Fibroblast of skin of left biceps (primary cell): ENCODE measurements at regions not wholly inside any gene's neighbourhood (a gene's known extent, or its start where the extent isn't known, plus 50 kb on each side); places are given as distances from the start of the nearest gene placed in this dataset.
"Not testable (repeated sequence)": the region's sequence is repeated elsewhere in the genome, so short reads cannot be mapped to it uniquely, and the experiment has no call there.

Source experiments
- DNase-seq, 2 experiments: peaks; one replicate each; pipeline ENCODE4 v3.0.0-alpha.2; 2013; ENCODE audit warnings: low read depth in 2 of 2

DNA sequence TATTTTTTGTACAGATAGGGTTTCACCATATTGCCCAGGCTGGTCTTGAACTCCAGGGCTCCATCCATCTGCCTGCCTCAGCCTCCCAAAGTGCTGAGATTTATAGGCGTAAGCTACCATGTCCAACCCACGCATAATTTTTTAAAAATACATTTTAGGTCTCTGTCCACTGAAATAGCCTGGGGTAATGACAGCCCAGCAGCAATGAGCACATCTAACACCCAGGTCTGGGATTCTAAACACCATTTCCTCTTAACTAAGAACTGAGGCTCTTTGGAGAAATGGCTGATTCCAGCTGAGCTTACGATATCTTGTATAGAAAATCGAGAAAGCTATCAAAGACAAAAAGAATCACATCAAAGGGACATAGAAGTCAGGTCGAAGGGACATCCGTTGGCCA is 245.3 kb downstream of the PARN start:
- DNase-seq: no peak

DNA sequence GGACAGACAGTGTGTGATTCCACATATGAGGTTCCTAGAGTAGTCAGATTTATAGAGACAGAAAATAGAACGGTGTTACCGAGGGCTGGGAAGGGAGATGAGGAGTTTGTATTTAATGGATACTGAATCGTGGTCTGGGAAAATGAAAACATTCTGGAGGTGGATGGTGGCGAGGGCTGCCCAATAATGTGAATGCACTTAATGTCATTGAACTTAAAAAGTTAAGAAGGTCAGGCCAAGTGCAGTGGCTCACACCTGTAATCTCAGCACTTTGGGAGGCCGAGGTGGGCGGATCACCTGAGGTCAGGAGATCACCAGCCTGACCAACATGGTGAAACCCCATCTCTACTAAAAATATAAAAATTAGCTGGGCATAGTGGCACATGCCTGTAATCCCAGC is 246.2 kb downstream of the PARN start:
- not testable (repeated sequence) for DNase-seq

DNA sequence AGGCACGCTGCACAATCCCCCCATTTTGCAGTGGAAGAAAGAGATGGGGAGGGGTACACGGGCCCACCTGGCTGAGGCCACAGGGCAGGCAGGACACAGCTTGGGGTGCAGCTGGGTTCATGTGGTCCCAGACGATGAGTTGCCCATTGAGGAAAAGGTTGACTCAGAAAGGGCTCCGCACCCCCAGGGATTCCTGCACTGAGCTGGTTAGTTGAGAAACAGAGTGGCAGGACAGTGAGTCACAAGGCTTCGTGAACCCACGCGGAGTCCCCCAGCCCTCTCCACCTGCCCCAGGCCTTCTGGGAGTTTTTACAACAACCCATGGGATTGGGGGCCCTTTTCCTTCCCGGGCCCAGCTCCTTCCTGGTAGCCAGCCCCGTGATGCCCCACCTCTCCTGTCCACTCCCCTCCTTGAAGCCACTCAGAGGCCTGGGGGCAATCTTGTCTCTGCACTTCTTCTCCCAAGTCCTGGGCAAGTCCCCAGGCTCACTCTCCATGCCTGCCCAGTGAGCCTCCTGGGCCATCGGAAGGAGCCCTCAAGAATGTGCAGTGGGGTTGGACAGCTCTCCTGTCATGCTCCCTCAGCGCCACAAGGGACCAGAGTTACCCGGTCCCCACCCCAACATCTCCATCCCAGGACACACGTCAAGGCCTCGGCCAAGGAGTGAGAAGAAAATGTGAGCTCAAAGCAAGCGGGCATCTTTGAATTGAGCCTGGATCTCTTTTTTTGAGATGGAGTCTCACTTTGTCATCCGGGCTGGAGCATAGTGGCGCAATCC is 251.2 kb downstream of the PARN start:
- DNase-seq: no peak

DNA sequence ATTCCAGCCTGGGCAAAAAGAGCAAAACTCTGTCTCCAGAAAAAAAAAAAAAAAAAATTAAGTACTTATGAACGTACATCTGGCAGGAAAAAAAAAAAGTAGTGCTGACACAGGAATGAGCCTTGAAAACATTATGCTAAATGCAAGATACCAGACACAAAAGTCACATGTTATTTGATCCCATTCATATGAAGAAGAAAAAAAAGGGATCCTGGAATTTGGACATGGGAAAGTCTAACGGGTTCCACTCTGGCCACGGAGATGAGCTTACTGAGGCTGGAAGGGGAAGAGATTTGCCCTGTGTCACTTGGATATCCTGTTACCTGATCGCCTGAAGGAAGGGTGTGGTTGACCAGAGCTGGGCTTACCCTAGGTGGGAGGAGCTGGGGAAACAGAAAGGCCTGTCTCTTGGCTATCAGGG is 251.9 kb downstream of the PARN start:
- DNase-seq: peak; percentile 80 to 86

DNA sequence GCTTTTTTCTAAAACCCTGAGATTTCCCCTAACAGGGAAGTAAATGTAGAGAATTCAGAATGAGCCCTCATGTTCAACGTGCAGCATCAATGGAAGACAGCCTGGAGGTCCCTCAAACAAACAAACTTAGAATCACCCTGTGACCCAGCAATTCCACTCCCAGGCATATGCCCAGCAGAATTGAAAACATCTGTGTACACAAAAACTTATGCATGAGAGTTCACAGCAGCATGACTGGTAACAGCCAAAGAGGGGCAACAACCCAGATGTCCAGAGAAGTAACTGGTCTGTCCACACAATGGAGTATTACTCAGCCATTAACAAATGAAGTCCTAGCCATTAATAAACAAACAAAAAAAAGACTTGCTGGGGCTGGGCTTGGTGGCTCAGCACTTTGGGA is 252.7 kb downstream of the PARN start:
- DNase-seq: no peak

DNA sequence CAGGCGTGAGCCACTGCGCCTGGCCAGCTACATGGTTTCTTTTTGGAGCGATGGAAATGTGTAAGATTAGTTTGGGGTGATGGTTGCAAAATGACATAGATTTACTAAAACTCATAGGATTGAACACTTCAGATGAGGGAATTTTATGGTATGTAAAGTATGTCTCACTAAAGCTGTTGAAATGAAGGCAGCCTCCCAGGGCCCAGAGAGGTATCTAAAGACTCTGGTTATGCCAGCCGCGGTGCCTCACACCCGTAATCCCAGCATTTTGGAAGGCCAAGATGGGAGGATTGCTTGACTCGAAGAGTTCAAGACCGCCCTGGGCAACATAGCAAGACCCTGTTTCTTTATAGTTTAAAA is 254.9 kb downstream of the PARN start:
- DNase-seq: peak; percentile 61 to 63

DNA sequence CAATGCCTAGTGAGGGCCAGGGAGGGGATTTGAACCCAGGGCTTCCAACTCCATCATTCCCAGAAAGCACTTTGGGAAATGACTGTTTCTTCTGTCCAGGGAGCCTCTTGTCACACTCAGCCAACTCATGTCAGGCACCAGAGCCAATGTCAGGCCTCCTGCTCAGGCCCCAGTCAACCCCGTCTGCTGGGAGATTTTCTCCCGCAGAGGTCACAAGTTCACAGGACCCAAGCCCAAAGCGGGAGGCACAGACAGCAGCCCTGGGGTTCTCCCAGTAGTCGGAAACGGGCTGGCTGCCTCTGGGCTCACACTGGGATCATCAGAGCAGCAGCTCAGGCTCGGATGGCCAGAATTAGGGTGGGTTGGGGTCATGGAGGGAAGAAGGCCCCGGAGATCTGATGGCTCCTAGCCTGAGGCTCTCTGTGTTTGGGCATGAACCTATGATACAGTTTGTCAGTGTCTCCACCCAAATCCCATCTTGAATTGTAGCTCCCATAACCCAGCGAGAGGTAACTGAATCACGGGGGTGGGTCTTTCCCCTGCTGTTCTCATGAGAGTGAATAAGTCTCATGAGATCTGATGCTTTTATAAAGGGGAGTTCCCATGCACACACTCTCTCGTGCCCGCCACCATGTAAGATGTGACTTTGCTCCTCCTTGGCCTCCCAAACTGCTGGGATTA is 255.5 kb downstream of the PARN start:
- no peak for DNase-seq

DNA sequence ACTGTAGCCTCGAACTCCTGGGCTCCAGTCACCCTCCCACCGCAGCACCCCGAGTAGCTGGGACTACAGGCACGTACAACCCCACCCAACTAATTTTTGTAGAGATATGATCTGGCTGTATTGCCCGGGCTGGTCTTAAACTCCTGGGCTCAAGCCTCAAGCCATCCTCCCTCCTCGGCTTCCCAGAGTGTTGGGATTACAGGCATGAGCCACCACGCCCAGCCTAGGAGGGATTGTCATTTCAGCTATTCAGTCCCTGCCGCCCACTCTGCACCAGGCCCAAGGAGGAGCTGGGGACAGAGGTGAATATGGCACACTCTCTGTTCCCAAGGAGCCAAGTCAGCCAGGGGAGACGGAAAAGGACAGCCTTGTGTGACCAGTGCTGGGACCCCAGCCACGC is 256.2 kb downstream of the PARN start:
- DNase-seq: no peak

DNA sequence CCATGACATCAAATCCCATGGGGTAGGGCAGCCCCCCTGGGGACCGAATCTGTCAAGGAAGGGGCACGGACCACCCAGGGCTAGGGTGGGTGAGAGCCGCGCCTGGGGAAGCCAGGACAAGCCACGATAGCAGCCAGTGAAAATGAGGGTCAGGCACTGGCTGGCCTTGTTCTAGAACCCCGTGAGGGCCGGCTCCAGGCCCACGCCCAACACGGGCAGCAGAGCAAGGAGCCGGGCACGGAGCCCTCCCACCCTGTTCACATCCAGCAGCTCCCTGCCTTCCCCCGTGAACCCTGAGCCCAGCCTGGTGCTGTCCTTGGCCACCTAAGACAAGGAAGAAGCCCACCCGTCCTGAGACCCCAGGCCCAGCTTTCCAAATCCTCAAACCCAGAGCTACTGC is 256.7 kb downstream of the PARN start:
- no peak for DNase-seq

DNA sequence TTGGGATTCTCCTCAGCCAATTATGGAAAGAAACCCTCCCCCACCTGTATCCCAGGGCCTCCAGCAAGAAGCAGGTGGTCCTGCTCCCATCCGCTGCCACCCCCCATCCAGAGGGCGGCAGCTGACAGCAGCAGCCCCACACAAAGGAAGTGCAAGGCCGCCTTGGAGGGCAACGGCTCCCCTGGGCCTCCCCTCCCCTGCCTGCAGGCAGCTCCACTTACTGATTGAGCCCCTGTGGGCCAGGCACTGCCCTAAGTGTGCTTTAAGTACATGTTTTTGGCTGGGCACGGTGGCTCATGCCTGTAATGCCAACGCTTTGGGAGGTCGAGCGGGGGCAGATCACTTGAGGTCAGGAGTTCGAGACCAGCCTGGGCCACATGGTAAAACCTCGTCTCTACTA is 257.6 kb downstream of the PARN start:
- no peak for DNase-seq

DNA sequence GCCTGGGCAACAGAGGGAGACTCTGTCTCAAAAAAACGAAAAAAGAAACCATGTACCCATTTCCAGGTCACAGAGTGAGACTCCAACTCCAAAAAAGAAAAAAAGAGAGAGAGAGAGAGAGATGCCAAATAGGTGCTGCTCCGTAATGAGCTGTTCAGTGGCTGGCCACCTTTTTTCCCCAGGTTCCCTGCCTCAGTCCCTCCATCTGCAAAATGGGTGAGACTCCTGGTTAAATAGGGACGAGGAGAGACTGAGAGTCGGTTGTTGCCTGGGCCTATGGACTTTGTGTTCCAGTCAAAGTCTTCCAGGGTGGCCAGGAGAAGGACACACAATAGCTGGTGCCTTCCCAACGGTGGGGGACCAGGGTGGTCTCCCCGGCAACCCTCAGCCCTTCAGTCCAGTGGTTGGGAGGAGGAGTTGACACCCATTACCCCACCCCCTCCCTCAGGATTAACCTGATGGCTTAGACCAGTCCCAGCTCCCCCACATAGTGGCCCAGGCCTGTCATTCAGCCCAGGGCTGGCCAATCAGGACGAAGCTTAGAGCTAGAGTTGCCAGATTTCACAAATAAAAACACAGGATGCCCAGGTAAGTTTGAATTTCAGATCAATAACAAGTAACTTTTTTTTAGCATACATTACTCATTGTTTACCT is 258.2 kb downstream of the PARN start:
- no peak for DNase-seq

DNA sequence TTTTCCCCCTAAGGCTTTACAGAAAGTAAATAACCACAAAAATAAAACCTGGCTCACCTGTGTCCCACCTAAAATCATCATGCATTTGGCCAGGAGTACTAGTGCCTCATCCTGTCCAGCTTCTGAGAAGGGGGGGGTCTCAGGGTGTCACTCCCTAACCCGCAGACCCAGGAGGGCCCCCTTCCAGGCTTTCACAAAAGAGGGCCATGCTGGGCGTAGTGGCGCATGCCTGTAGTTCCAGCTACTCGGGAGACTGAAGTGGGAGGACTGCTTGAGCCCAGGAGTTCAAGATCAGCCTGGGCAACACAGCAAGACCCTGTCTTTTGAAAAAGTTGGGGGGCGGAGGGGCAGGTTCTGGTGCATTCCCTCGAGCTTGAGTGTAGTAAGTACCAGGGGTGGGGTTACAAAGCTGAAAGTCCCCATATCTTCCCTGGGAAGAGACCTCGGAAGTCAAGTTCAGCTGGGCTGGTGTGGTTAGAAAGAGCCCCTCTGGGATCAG is 259.3 kb downstream of the PARN start:
- DNase-seq: no peak

DNA sequence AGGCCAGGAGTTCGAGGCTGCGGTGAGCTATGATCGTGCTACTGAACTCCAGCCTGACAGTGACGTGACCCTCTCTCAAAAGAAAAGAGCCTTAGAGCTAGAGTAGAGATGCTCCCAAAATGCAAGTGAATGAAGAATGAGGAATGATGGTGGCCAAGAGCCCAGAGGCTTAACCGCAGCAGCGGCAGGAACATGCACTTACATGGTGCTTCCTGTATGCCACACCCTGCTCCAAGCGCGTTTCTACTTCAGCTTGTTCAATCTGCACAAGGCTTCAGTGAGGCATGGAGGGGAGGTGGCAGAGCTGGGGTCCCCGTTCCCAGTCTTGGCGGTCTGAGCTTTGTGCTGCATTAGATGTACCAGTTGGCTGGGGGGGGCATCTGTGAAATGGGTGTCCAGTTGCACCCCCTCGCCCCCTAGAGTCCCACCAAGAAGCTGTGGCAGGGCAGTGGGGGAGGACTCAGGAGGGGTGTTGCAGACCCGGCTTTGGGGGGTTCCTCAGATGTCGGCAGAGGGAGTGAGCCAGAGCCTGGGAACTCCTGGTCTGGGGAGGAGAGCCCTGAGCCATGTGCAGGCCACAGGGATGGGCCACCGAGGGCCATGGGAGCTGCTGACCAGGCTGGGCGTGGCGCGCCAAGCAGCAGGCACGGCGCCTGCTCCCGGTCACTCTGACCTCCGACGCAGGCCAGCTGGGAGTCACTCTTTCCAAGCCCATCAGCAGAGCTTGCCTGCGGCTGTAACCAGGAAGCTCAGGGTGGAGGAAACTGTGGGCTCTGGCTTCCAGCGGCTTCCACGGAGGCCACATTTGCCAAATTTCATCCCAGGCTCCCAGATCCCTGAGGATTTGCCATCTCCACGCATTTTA is 260.1 kb downstream of the PARN start:
- no peak for DNase-seq

DNA sequence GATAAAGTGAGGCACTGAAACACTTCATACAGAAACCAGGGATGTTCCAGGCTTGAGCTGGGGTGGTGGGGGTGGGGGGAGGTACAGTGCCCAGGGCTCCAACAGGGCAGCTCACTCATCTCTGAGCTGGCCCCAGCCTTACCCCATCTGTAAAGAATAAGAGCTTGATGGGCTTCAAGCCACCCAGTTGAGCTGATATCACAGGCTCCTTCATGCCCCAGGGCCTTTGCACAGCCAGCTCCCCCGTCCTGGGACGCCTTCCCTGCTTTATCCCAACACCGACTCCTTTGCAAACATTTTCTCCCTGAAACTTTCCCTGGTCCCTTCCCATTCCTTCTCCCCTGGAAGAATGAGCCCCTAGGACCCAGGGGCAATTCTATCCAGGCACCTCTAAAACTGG is 261.7 kb downstream of the PARN start:
- no peak for DNase-seq

DNA sequence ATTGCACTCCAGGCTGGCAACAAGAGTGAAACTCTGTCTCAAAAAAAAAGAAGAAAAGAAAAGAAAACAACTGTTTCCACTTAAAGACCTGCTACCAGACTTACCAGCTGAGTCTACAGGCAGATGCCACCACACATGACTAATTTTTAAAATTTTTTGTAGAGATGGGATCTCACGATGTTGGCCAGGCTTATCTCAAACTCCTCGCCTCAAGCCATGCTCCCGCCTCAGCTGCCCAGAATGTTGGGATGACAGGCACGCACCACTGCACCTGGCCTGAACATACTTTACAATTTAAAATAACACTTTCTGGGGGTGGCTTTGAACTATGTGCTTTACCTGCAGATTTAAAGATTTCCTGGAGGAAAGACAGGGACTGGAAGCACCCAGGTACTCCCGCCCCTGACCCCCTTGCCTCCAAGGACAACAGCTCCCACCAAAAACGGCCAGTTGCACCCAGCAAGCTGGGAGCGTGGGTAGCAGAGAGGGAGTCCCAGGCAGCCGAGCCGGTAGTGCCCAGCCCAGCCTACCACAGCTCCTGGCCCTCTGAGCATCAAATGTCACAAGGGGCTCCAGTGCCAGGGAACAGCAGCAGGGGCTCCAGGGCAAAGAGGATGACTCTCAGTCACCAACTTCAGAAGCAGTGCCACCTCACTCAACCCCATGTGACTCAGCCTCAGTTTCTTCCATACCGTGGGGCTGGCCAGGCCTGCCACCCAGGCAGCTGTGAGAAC is 262.9 kb downstream of the PARN start:
- no peak for DNase-seq

DNA sequence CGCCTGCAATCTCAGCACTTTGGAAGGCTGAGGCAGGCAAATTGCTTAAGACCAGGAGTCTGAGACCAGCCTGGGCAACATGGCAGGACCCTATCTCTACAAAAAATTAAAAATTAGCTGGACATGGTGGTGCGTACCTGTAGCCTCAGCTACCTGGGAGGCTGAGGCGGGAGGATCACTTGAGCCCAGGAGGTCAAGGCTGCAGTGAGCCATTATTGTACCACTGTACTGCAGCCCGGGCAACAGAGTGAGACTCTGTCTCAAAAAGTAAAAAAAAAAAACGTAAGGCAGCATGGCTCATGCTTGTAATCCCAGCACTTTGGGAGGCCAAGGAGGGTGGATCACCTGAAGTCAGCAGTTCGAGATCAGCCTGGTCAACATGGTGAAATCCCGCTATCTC is 263.6 kb downstream of the PARN start:
- DNase-seq: no peak

DNA sequence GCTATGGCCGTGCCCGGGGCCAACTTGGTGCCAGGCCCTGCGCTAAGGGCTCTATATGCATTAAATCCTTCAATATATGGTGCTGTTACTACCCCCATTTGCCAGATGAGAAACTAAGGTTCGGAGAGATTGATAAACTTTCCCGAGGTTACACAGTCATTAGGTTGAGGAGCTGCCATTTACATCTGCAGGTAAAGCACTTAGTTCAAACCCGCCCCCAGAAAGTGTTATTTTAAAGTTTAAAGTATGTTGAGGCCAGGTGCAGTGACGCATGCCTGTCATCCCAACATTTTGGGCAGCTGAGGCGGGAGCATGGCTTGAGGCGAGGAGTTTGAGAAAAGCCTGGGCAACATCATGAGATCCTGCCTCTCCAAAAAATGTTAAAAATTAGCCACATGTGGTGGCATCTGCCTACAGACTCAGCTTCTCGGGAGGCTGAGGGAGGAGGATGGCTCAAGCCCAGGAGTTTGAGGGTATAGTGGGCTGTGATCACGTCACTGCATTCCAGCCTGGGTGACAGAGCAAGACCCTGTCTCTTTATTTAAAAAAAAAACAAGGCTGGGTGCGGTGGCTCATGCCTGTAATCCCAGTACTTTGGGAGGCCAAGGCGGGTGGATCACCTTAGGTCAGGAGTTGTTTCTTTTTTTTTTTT is 264.7 kb downstream of the PARN start:
- DNase-seq: no peak

DNA sequence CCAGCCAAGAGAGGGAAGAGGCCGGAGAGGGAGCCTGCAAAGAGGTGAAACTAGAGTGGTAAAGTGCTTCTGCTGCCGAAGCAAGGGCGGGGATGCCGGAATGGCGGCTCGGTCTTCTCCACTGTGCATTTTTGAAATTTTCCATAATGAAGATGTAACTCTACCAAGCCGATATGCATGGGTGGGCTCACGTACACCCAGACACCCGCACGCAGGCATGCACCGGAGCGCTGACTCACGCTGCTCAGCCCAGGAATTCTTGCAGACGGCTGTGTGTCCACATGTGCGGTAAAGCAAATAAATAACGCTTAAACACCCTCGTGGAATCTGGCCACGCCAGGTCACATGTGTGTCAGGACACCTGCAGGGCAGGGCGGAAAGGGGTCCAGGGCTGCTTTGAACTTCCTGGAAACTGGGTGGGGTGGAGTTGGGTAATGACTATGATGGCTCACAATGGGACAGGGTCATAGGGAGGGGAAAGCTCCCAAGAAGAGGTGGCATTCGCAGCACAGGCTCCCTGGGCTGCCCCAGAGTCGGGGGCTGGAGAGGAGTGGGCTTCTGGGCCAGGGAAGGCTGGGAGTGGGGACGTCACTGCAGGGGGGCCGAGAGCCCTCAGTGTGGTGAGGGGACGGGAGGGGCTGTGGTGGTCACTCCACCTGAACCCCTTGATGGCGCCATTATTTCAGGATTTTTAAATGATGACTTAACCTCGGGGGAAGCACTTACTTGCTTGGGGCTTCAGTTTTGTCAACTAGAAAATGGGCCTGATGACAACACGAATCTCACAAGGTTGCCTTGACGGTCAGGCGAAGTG is 265.5 kb downstream of the PARN start:
- peak; percentile 84 to 88 for DNase-seq

DNA sequence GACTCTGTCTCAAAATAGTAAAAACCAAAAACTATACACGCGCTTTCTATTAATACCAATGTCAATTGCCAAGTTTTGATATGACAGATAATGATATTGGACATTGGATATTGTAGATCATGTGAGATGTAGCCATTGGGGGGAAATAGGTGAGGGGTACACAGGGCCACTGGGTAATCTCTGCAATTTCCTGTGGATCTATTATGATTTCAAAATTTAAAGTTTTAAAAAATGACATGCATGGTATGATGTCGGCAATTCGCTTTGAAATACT is 266.0 kb downstream of the PARN start:
- no peak for DNase-seq

DNA sequence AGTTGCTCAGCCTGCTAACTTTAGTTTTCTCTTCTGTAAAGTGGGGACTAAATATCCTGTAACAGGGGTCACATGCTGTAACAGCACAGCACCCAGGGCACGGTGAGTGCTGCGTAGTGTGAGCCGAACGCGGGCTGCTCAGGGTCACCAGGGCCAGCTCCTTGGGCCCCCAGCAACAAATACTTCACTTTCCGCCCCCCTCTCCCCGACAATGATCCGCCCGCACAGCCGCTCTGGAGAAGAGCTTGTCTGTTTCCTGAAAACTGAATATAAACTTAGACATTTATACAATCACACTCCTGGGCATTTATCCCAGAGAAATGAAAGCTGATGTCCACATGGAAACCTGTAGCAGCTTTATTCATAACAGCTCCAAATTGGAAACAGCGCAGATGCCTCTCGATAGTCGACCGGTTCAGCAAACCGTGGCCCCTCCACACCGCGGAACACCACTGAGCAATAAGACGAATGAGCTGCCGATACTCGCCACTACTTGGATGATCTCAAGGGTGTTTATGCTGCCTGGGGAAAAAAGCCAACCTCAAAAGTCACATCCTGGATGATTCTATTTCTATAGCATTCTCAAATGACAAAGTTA is 267.2 kb downstream of the PARN start:
- DNase-seq: no peak
